ENCODE measurements at regions not wholly inside any gene's neighbourhood (a gene's known extent, or its start where the extent isn't known, plus 50 kb on each side); places are given as distances from the start of the nearest gene placed in this dataset.
"Not testable (repeated sequence)": the region's sequence is repeated elsewhere in the genome, so short reads cannot be mapped to it uniquely, and the experiment has no call there.

DNA sequence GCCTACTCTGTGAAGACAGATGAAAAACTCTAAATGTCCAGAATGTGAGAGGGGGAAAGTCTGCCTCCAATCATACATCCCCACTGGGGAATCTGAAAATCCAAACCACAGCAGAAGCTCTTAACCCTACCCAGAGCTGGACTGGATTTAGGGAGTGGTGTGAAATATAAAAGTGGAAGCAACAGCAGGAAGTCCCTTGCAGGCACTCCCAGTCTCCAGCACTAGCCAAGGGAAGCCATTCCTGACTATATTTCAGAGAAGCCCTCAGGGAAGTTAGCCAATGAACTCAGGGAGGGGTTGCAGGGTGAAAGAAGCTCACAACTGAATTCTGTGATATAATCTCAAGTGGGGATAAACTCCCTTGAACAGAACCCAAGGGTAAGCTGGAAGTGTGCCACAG is 51.5 kb downstream of the CRPPA start:
- no peak for DNase-seq (ENCODE audit: low spot score)

DNA sequence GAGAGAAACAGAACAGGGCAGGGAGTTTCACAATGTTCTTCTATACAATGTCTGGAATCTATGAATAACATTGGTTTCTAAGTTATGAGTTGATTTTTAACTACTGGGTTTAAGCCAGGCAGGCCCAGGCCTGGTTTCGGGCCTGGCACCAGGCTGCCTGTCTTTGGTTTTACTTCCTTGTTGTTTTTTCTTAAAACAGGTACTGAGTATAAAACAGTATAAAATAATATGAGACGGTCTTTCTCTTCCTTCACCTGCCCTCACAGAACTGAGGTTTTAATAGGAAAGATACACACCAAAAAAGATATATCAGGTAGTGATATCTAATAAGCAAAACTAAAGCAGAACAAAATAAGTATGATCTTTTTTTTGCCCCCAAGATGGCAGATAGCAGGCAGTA is 52.0 kb downstream of the CRPPA start:
- DNase-seq (ENCODE audit: low spot score), result not testable (repeated sequence)

DNA sequence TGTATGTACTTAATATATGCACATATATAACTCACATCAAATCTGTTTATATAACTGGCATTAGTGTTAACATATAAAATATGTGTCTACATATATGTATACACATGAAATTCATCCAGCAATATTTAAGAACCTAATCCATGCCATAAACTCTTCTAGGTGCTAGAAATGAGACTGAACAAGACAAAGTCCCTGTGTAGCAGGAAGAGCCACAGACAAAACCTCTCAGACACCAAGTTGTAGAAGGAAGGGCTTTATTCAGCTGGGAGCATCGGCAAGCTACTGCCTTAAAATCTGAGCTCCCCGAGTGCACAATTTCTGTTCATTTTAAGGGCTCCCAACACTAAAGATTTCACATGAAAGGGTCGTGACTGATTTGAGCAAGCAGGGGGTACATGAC is 52.5 kb downstream of the CRPPA start:
- no peak for DNase-seq (ENCODE audit: low spot score)

DNA sequence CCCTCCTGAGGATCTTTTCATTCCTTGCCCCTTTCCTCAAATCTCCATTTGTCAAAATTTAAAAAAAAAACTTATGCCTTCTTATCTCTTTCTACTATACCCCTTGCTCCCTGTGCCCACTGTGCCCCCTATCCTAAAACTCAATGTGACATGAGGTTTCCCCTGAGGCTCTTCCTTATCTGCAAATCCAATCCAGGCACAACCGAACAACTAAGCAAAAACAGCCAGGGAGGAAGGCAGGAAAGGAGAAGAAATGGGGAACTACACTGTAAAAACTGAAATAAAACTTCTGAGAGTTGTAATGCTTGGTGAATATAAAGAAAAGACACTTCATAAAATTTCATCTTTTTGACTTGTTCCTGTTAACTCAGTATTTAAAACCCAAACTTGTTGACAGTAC is 54.2 kb downstream of the CRPPA start:
- no peak for DNase-seq (ENCODE audit: low spot score)

GRCh38 chr7:16365952-16366351 is 55.4 kb downstream of the CRPPA start:
- no peak for DNase-seq (ENCODE audit: low spot score)

GRCh38 chr7:16365177-16365576 is 56.2 kb downstream of the CRPPA start:
- DNase-seq (ENCODE audit: low spot score), result no peak

DNA sequence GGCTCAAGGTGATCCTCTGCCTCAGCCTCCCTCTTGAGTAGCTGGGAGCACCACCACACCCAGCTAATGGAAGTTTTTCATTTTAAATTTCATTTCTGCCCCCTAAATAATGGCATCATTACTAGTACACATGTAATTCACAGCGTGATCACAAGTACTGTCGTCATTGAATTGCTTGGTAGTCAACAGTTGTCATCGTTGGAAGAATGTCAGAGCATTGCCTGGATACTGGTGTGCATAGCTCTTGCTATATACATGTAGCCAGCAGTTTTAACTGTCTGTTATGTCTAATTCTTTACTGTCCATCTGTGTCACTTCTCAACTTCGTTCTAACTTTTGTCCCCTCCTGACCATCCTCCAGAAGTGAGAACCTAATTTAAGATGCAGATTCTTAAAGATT is 62.1 kb downstream of the CRPPA start:
- no peak for DNase-seq (ENCODE audit: low spot score)

DNA sequence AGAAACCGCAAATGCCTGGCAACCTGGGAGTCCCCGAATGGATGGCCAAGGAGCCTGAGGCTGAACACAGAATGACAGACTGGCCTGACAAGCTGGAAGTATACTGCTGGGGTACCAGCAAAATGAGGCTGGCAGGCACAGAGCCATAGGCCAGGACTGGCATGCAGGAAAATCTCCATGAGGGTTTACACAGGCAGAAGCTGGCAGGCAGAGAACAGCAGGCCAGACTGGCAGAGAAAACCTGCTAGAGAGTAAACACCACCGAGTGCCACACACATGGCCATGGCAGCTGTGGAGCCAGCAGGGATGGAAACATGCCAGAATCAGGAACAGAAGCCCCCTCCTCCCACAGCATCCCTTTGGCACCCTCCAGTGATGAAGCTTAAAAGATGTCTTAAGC is 63.4 kb downstream of the CRPPA start:
- DNase-seq (ENCODE audit: low spot score), result no peak

DNA sequence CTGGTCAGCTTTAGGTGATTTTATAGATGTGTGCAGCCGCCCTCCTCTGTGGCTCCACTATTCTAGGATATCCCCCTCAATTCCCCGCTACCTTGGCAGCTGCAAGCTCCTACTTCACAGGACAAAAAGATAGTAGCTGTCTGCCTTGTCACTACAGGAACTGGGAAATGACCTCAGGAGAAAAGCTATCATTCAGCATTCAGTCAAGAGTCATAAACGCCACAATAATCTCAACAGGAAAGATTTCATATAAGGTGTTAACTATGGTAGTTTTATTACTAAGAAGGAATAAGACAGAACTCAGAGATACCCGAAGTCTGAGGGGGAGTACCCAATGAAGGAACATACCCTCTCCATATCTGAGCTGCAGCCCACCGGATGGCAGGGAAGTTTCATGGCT is 63.9 kb downstream of the CRPPA start:
- DNase-seq (ENCODE audit: low spot score), result no peak

DNA sequence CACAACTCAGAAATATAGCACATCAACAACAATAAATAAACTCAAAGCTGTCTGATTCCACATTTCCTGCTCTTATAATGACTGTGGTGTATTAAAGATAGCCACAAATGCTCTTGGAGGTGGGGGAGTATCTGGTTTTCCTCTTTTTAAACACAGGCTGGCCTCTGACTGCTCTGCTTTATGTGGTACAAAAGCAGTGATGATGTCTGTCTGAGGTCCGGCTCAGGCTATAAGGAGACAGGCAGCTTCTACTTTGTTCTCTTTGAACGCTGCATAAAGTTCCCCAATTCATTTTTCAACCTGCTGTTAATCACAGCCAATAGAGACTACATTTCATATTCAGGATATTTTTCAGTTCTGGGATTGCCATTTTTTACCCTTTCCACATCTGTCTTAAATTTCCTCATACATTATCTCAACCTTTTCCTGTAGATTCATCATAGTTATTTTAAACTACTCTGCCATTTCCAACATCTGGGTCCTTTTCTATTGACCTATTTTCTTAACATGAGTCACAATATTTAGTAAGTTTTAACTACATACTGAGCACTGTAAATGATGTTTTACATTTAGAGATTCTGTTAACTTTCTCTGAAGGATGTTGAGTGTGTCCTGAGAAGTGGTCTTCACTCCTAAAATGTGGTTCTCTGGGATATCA is 64.9 kb downstream of the CRPPA start:
- no peak for DNase-seq (ENCODE audit: low spot score)

DNA sequence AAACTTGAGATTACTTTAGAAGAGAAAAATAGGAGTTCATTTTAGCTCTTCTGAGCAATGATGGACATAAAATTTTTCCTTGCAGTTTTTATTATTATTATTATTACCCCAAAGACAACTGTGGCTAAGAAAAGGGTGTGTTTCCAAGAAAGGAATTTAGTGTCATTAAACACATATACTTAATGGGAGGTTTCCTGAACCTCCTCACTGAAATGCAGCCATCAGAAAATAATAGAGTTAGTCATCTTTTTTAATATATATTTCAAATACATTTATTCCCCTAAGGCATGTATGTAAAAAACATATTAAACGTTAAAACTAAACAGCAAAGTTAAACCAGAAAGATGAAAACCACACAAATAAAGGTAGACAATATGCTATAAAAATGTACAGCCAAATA is 66.8 kb downstream of the CRPPA start:
- no peak for DNase-seq (ENCODE audit: low spot score)

GRCh38 chr7:16353226-16353625 is 68.1 kb downstream of the CRPPA start:
- no peak for DNase-seq (ENCODE audit: low spot score)

DNA sequence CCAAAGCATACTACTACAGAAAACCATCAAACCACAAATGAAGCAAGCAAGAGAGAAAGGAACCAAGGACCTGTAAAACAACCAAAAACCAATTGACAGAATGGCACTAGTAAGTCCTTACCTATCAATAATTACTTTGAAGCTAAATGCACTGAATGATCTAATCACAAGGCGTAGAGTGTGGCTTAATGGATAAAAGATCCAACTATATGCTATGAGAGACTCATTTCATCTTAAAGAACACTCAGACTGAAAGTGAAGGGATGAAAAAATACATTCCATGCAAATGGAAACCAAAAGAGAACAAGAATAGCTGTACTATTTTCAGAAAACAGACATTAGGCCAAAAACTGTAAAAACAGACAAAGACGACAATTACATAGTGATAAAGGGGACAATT is 70.7 kb downstream of the CRPPA start:
- no peak for DNase-seq (ENCODE audit: low spot score)

DNA sequence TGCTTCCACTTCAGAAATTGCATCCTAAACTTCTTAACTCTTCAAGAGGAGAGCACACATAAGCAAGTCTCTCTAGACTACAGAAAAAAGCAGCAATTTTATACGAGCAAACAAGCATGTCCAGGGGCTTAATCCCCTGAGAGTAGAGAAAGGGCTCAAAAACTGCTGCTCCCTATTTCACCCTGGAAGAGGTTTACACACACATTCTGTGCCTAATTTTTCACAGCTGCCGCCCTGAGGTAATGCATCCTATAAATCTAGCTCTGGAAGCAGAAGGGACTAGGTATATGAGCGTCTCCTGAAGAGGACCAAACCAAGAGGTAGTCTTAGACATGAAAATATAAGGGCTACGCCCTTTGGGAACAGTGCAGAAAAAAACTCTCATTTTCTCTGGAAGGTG is 73.1 kb downstream of the CRPPA start:
- no peak for DNase-seq (ENCODE audit: low spot score)

- DNase-seq (ENCODE audit: low spot score), result no peak
Measured at GRCh38 chr7:16347827-16348192, 73.5 kb downstream of the CRPPA start.

DNA sequence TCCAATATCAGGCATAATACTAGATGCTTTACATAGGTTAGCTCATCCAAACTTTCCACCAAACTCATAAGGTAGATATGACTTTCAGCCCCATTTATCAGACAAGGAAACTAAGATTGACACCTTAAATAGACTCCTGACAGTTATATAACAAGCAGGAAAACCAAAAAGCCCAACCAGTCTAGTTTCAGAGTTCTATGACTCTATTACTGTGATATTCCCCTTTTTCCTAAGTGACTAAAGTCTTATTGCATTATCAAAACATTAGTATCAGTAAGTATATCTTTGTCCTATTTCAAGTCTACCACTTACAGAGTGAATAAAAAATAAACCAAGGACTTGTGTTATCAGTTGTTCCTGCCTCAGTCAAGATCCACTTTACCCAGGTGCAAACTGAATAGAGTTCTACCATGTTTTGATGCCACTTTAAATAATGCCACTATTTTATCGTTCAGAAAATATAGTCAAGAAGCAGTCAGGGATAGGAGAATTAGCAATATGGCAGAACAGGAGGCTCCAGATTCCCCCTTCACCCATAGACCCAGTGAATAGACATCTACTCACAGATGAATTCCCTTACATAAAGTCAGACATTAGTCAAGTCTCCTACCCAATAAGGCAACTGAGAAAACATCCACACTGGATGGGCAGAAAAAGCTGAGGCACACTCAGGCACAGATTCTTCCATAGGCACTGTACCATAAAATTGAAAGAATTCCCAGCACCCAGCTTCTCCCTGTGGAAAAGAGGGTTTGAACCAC is 74.1 kb downstream of the CRPPA start:
- DNase-seq (ENCODE audit: low spot score), result no peak

- no peak for DNase-seq (ENCODE audit: low spot score)
Measured at GRCh38 chr7:16345979-16346958, 75.1 kb downstream of the CRPPA start.

DNA sequence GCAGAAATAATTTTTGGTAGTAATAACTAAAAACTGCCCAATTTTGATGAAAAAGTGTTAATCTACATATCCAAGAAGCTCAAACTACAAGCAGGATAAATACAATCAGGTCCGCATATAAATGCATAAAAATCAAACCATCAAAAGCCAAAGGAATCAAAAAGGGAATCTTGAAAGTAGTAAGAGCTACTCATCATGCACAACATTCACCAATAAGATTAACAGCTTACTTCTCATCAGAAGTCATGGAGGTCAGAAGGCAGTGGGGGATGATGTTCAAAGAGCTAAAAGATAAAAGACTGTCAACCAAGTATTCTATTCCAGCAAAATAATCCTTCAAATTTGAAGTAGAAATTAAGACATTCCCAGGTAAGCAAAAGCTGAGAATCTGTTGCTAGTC is 76.4 kb downstream of the CRPPA start:
- no peak for DNase-seq (ENCODE audit: low spot score)

DNA sequence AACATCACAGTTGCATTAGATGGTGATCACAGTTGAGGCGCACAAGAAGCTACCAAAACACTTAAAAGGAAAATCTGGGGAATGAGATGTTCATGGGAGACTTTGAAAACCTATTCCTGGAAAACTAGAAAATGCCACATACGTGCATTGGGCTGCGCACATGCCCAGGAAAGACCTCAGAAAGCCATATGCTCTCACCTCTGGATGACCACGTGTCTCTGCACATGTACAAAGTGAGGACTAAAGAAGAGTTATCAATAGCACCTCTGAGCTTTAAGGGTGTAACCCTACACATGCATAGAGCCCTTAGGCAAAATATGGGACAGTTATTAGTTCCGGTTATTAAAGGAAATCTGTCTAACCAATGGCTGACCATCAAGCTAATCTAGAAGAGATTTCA is 77.7 kb downstream of the CRPPA start:
- DNase-seq (ENCODE audit: low spot score), result no peak

DNA sequence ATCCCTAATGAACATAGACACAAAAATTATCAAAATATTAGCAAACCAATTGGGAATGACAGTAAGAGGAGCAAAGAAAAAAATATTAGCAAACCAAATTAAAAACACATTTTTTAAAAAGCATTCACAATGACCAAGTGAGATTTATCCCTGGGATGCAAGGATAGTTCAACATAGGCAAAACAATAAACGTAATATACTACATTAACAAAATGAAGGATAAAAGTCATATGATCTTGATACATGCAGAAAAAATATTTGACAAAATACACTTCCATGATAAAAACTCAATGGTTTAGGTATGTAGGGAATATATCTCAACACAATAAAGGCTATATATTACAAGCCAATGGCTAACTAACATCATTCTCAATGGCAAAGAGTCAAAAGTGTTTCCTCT is 83.3 kb downstream of the CRPPA start:
- DNase-seq (ENCODE audit: low spot score), result no peak

- no peak for DNase-seq (ENCODE audit: low spot score)
Measured at GRCh38 chr7:16326106-16326505, 95.2 kb downstream of the CRPPA start.

GRCh38 chr7:16323313-16323712 is 98.0 kb downstream of the CRPPA start:
- no peak for DNase-seq (ENCODE audit: low spot score)
